ENCODE measurements at regions not wholly inside any gene's neighbourhood (a gene's known extent, or its start where the extent isn't known, plus 50 kb on each side); places are given as distances from the start of the nearest gene placed in this dataset.

- Histone ChIP-seq H4K20me1 (ENCODE audit: insufficient read depth, low read length) (no peaks in the 10 kb centered on the region), H3K4me1 (ENCODE audit: control insufficient read depth, insufficient read depth, low read length) (no peaks in the 10 kb centered on the region), H2BK20ac (ENCODE audit: low read depth, low read length) (no peak overlapping the region), H3K79me1 (ENCODE audit: low read depth in 1 of 2, low read length in 2 of 2) (no peaks in the 10 kb centered on the region), H3K23ac (ENCODE audit: low read depth, low read length) (no peak overlapping the region), H4K8ac (ENCODE audit: low read depth in 2 of 2, low read length in 2 of 2) (no peak overlapping the region), H3K4ac (ENCODE audit: low read depth, low read length) (no peak overlapping the region), H2AFZ (replicated peaks; ENCODE audit: low read length, poor library complexity) (no peak overlapping the region), H2BK15ac (ENCODE audit: low read depth, low read length) (no peak overlapping the region), H4K5ac (ENCODE audit: low read depth, low read length) (no peak overlapping the region), H3K9me3 (ENCODE audit: control insufficient read depth, insufficient read depth, low read length) (no peaks in the 10 kb centered on the region), H3K27ac (ENCODE audit: insufficient read depth, low read length) (no peak overlapping the region), H3K18ac (ENCODE audit: low read depth, low read length) (no peak overlapping the region), H2BK120ac (ENCODE audit: low read depth, low read length) (no peak overlapping the region), H3K36me3 (ENCODE audit: control insufficient read depth, insufficient read depth, low read length) (no peaks in the 10 kb centered on the region), H3K4me2 (ENCODE audit: low read depth, low read length) (no peak overlapping the region), H4K91ac (ENCODE audit: insufficient read depth, low read depth, low read length) (no peak overlapping the region), H3K14ac (replicated peaks; ENCODE audit: low read depth, low read length) (no peak overlapping the region), H3K9ac (ENCODE audit: low read depth, low read length) (no peak overlapping the region), H3K56ac (ENCODE audit: extremely low read depth, insufficient read depth, low read length) (no peak overlapping the region), H3K9me1 (ENCODE audit: insufficient read depth, low read length) (no peaks in the 10 kb centered on the region; the same call in 1 of the 2 replicates), H2AK9ac (replicated peaks; ENCODE audit: low read depth, low read length, poor library complexity) (no peak overlapping the region), H3K27me3 (ENCODE audit: control insufficient read depth, insufficient read depth, low read length) (no peaks in the 10 kb centered on the region), H2AK5ac (ENCODE audit: low read depth, low read length) (no peak overlapping the region), H3K4me3 (ENCODE audit: insufficient read depth, low read depth, low read length) (no peak overlapping the region), H2BK5ac (ENCODE audit: low read depth, low read length, poor library complexity, severe bottlenecking) (no peak overlapping the region)
- BruUV-seq (replicated peaks): no TSS peak
- in situ Hi-C loops (cut with MboI; ENCODE audit: low sequenced_read_pairs): loop anchor here (10.0 to 25.0 kb wide), 3 partner anchors 1348 to 1935 kb away; no protein-coding TSS in a partner anchor
- intact Hi-C loops (cut with micrococcal nuclease): loop anchor here (5.0 to 10.0 kb wide), 2 partner anchors 268 to 405 kb away; no protein-coding TSS in a partner anchor
- dilution Hi-C loops (cut with HindIII; ENCODE audit: low sequenced_read_pairs, unreplicated experiment): no loop called here
- POLR2A ChIA-PET (ENCODE audit: unreplicated experiment): no interaction called here
- TF ChIP-seq RFX5 (IDR thresholded peaks at IDR 0.05; ENCODE audit: low read depth, low read length) (no peak), MAFK (IDR thresholded peaks at IDR 0.05; ENCODE audit: low read depth, low read length) (no peak), RCOR1 (IDR thresholded peaks at IDR 0.05; ENCODE audit: insufficient replicate concordance, low read length) (no peak), ELK1 (IDR thresholded peaks at IDR 0.05; ENCODE audit: borderline replicate concordance, low read depth, low read length) (no peak)
- DNase-seq: no peak
- WGBS, 2 experiments (ENCODE audit: extremely low coverage in 2 of 2, insufficient read length in 1 of 2): no CpG with 5 or more reads among the region's 1 CpG
- CTCF ChIA-PET: no interaction called here
- no peak for ATAC-seq (ENCODE audit: low read depth)
Observed at GRCh38 chr10:9339716-9340115, 1285.2 kb downstream of the GATA3 start.

Measured in IMR-90 (cell line).